CD4-positive, alpha-beta T cell (primary cell): ENCODE measurements at regions not wholly inside any gene's neighbourhood (a gene's known extent, or its start where the extent isn't known, plus 50 kb on each side); places are given as distances from the start of the nearest gene placed in this dataset.

ENCODE experiments used
- ATAC-seq: fragments of 200-7000 bp; cut with Tn5 transposase; one replicate; pipeline ENCODE4 v1.10.0; 2022; ENCODE audit warnings: mild to moderate bottlenecking; ENCODE audit not compliant: poor library complexity
- CTCF ChIA-PET: fragments of 350-600 bp; sonication (Branson Sonifier 250); formaldehyde crosslinking; loops from one replicate; lab custom pipeline; 2021; ENCODE audit warnings: antibody characterized with exemption, inconsistent platforms; lab: Charles Lee
- POLR2A ChIA-PET: fragments of 350-600 bp; sonication (Branson Sonifier 250); formaldehyde crosslinking; loops from one replicate; lab custom pipeline; 2021; ENCODE audit warnings: antibody characterized with exemption, inconsistent platforms; lab: Charles Lee
- DNase-seq, 14 experiments: peaks; one replicate each; pipeline ENCODE4 v3.0.0-alpha.2; 2013 to 2020; ENCODE audit warnings: mixed read lengths in 2 of 14
- H3K27ac ChIP-seq, 2 donors: one replicate each; pipeline versions ENCODE4 v1.5.1 to v1.7.0; 2013; ENCODE audit warnings: low read length in 2 of 2, low read depth in 1 of 2, mild to moderate bottlenecking in 1 of 2
- H3K27me3 ChIP-seq, 2 experiments: 1 replicate in 1 of 2; 2 replicates in 1 of 2; pipeline versions ENCODE4 v1.6.1 to v1.7.0; 2013; ENCODE audit warnings: low read length in 2 of 2, control low read depth in 1 of 2, mild to moderate bottlenecking in 1 of 2, moderate library complexity in 1 of 2; ENCODE audit not compliant: insufficient read depth in 2 of 2, control insufficient read depth in 1 of 2
- H3K36me3 ChIP-seq: one replicate; pipeline ENCODE4 v1.6.1; 2013; ENCODE audit warnings: low read length, control low read depth; ENCODE audit not compliant: insufficient read depth
- H3K4me1 ChIP-seq: one replicate; pipeline ENCODE4 v1.6.1; 2013; ENCODE audit warnings: low read length, control low read depth; ENCODE audit not compliant: insufficient read depth
- H3K4me3 ChIP-seq: one replicate; pipeline ENCODE4 v1.5.1; 2013; ENCODE audit warnings: mild to moderate bottlenecking, low read length, moderate library complexity
- H3K9me3 ChIP-seq, 2 experiments: 1 replicate in 1 of 2; 2 replicates in 1 of 2; pipeline versions ENCODE4 v1.6.1 to v1.7.0; 2013; ENCODE audit warnings: low read length in 2 of 2, mild to moderate bottlenecking in 2 of 2, control low read depth in 1 of 2, moderate library complexity in 1 of 2; ENCODE audit not compliant: control insufficient read depth in 1 of 2, insufficient read depth in 1 of 2
- H3K27ac Mint-ChIP-seq: one replicate; pipeline ENCODE4 v1.8.0; 2020; ENCODE audit warnings: mixed read lengths
- H3K27me3 Mint-ChIP-seq: one replicate; pipeline ENCODE4 v1.8.0; 2021; ENCODE audit warnings: mixed read lengths
- H3K36me3 Mint-ChIP-seq: one replicate; pipeline ENCODE4 v1.8.0; 2021; ENCODE audit warnings: low read depth, mixed read lengths
- H3K4me1 Mint-ChIP-seq: one replicate; pipeline ENCODE4 v1.8.0; 2021; ENCODE audit warnings: low read depth, mixed read lengths
- H3K4me3 Mint-ChIP-seq: one replicate; pipeline ENCODE4 v1.8.0; 2020; ENCODE audit warnings: mild to moderate bottlenecking, mixed read lengths
- H3K9me3 Mint-ChIP-seq: one replicate; pipeline ENCODE4 v1.8.0; 2020; ENCODE audit warnings: mixed read lengths
- CTCF ChIP-seq: fragments of 200-600 bp; IDR thresholded peaks from one replicate; pipeline ENCODE4 v1.8.0; 2022; ENCODE audit warnings: antibody characterized with exemption, mild to moderate bottlenecking
- intact Hi-C, 2 experiments: fragments of 100-400 bp; cut with DNase I in 1 of 2; cut with micrococcal nuclease in 1 of 2; formaldehyde crosslinking; loops; one replicate each; pipeline versions ENCODE4 v1.15.1 to v1.9.0; 2023 to 2025; cut with DNase I, micrococcal nuclease

GRCh38 chr9:82599336-82599949 lies 463.5 kb downstream of the RASEF start:
- ChIA-PET CTCF (no interaction called here), POLR2A (interaction anchor here (0.6 kb wide), 1 partner anchor 775 kb away, joined by 3 read pairs; no protein-coding TSS in a partner anchor)
- Mint-ChIP-seq H3K9me3 (no peaks in the 10 kb centered on the region), H3K4me3 (no peak overlapping the region), H3K27ac (no peak overlapping the region), H3K4me1 (no peaks in the 10 kb centered on the region), H3K36me3 (no peaks in the 10 kb centered on the region), H3K27me3 (no peaks in the 10 kb centered on the region)
- TF ChIP-seq CTCF, result no peak
- Histone ChIP-seq H3K4me1 (no peaks in the 10 kb centered on the region), H3K9me3 (no peaks in the 10 kb centered on the region), H3K4me3 (no peak overlapping the region), H3K27ac (no peak overlapping the region), H3K27me3 (no peaks in the 10 kb centered on the region), H3K36me3 (no peaks in the 10 kb centered on the region)
- intact Hi-C loops, result no loop called here
- ATAC-seq (no peak), DNase-seq (no peak)

- DNase-seq (no peak), ATAC-seq (no peak)
- no peak overlapping the region for H3K4me3 Mint-ChIP-seq
- Histone ChIP-seq H3K4me1 (no peaks in the 10 kb centered on the region), H3K27me3 (no peaks in the 10 kb centered on the region), H3K27ac (no peak overlapping the region), H3K36me3 (no peaks in the 10 kb centered on the region), H3K4me3 (no peak overlapping the region), H3K9me3 (no peaks in the 10 kb centered on the region)
- no peak overlapping the region for H3K27ac Mint-ChIP-seq
- TF ChIP-seq CTCF, result no peak
- intact Hi-C loops, result no loop called here
- H3K4me1 Mint-ChIP-seq, result no peaks in the 10 kb centered on the region
- ChIA-PET POLR2A (no interaction called here), CTCF (no interaction called here)
- H3K36me3 Mint-ChIP-seq, result no peaks in the 10 kb centered on the region
- H3K9me3 Mint-ChIP-seq, result no peaks in the 10 kb centered on the region
- no peaks in the 10 kb centered on the region for H3K27me3 Mint-ChIP-seq
Measured at GRCh38 chr9:82600536-82601292, 462.2 kb downstream of the RASEF start.

GRCh38 chr9:82601293-82601771 lies 461.6 kb downstream of the RASEF start:
- H3K27ac Mint-ChIP-seq, result no peak overlapping the region
- H3K9me3 Mint-ChIP-seq, result no peaks in the 10 kb centered on the region
- intact Hi-C loops, result no loop called here
- no peaks in the 10 kb centered on the region for H3K27me3 Mint-ChIP-seq
- no peak overlapping the region for H3K27ac ChIP-seq
- H3K4me1 ChIP-seq, result no peaks in the 10 kb centered on the region
- CTCF ChIA-PET, result no interaction called here
- H3K4me3 ChIP-seq, result no peak overlapping the region
- no peak overlapping the region for H3K4me3 Mint-ChIP-seq
- POLR2A ChIA-PET, result no interaction called here
- no peaks in the 10 kb centered on the region for H3K9me3 ChIP-seq
- ATAC-seq (no peak), DNase-seq (no peak)
- no peaks in the 10 kb centered on the region for H3K36me3 ChIP-seq
- H3K27me3 ChIP-seq, result no peaks in the 10 kb centered on the region
- no peaks in the 10 kb centered on the region for H3K4me1 Mint-ChIP-seq
- no peak for TF ChIP-seq CTCF
- H3K36me3 Mint-ChIP-seq, result no peaks in the 10 kb centered on the region
